Caco-2 (cell line): ENCODE measurements at regions not wholly inside any gene's neighbourhood (a gene's known extent, or its start where the extent isn't known, plus 50 kb on each side); places are given as distances from the start of the nearest gene placed in this dataset.

Experiments used
- BruUV-seq: library from RNA; stranded (reverse); fragments of 400-500 nt; replicated peaks from 2 replicates; lab custom pipeline; 2021; lab: Mats Ljungman, UMichigan
- CTCF ChIA-PET: fragments of 300-600 bp; sonication (Branson Sonifier 250); formaldehyde crosslinking; loops from one replicate; lab custom pipeline; 2022; ENCODE audit warnings: antibody characterized with exemption; lab: Charles Lee
- POLR2A ChIA-PET: fragments of 300-600 bp; sonication (Branson Sonifier 250); formaldehyde crosslinking; loops from one replicate; lab custom pipeline; 2022; ENCODE audit warnings: antibody characterized with exemption; lab: Charles Lee
- DNase-seq, 2 experiments: peaks; one replicate each; pipeline versions ENCODE4 v3.0.0 to v3.0.0-alpha.2; 2020 to 2022
- H3K27me3 ChIP-seq: replicated peaks from 2 replicates; pipeline ENCODE4 v1.6.0; 2011; ENCODE audit warnings: low read length; ENCODE audit not compliant: control insufficient read depth, insufficient read depth
- H3K36me3 ChIP-seq: 2 replicates; pipeline ENCODE4 v1.5.1; 2011; ENCODE audit warnings: low read length; ENCODE audit not compliant: control insufficient read depth, insufficient read depth
- H3K4me1 ChIP-seq: fragments of 250-450 bp; sonication (Bioruptor Pico); 2 replicates; pipeline ENCODE4 v1.5.1; 2020; ENCODE audit warnings: mild to moderate bottlenecking
- H3K4me3 ChIP-seq: 2 replicates; pipeline ENCODE4 v1.5.1; 2011; ENCODE audit warnings: low read depth, mild to moderate bottlenecking, control low read depth, low read length
- H3K9me3 ChIP-seq: fragments of 250-450 bp; sonication (Bioruptor Pico); 2 replicates; pipeline ENCODE4 v1.5.1; 2020; ENCODE audit warnings: mild to moderate bottlenecking, moderate library complexity
- H3K27ac Mint-ChIP-seq: one replicate; pipeline ENCODE4 v1.8.0; 2022; ENCODE audit warnings: mixed read lengths; ENCODE audit not compliant: unreplicated experiment
- H3K27me3 Mint-ChIP-seq: one replicate; pipeline ENCODE4 v1.8.0; 2022; ENCODE audit warnings: mixed read lengths; ENCODE audit not compliant: insufficient read depth, unreplicated experiment
- H3K36me3 Mint-ChIP-seq: one replicate; pipeline ENCODE4 v1.8.0; 2022; ENCODE audit warnings: mild to moderate bottlenecking, mixed read lengths; ENCODE audit not compliant: insufficient read depth, unreplicated experiment
- H3K4me1 Mint-ChIP-seq: one replicate; pipeline ENCODE4 v1.8.0; 2022; ENCODE audit warnings: low read depth, mixed read lengths; ENCODE audit not compliant: unreplicated experiment
- H3K4me3 Mint-ChIP-seq: one replicate; pipeline ENCODE4 v1.8.0; 2022; ENCODE audit warnings: mild to moderate bottlenecking, moderate library complexity, mixed read lengths; ENCODE audit not compliant: unreplicated experiment
- H3K9me3 Mint-ChIP-seq: one replicate; pipeline ENCODE4 v1.8.0; 2022; ENCODE audit warnings: mixed read lengths; ENCODE audit not compliant: unreplicated experiment
- intact Hi-C: fragments of 100-400 bp; cut with micrococcal nuclease; formaldehyde crosslinking; loops from one replicate; pipeline ENCODE4 v1.10.0; 2022; ENCODE audit not compliant: unreplicated experiment
- TF ChIP-seq, protein P1 (sequence below), 2 experiments: fragments of 200-600 bp in 1 of 2; IDR thresholded peaks; 1 replicate in 1 of 2; 2 replicates in 1 of 2; pipeline versions ENCODE4 v1.5.1 to v1.8.0; 2011 to 2022; ENCODE audit warnings: antibody characterized with exemption in 1 of 2, control low read depth in 1 of 2, inconsistent platforms in 1 of 2, low read depth in 1 of 2, low read length in 1 of 2, mild to moderate bottlenecking in 1 of 2, moderate library complexity in 1 of 2; ENCODE audit not compliant: insufficient read depth in 1 of 2, severe bottlenecking in 1 of 2, unreplicated experiment in 1 of 2

DNA sequence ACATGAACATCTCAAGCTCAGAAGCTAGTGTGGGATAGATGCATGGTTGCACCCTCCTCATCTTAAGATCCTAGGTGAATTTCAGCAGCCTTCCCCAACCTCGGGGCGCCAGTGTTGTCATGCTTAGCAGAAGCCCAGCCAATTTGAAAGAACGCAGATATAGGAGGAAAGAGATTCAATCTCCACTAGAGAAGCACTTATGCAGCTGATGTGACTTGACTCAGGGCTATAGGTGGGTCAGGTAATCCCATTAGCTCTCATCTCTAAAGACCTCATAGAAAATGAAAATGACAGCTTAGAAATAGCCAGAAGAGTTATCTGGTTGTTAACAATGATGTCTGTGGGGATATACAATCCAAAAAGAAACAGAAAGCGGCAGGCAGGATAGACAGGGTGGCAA lies 310.5 kb downstream of the GPAM start:
- no peaks in the 10 kb centered on the region for H3K36me3 Mint-ChIP-seq
- DNase-seq, result no peak
- H3K27ac Mint-ChIP-seq, result no peak overlapping the region
- peaks cover 5% of the 10 kb centered on the region for H3K9me3 Mint-ChIP-seq
- H3K4me1 Mint-ChIP-seq, result no peaks in the 10 kb centered on the region
- no TSS peak for BruUV-seq
- H3K9me3 ChIP-seq, result peaks cover 4% of the 10 kb centered on the region
- no peak overlapping the region for H3K4me3 ChIP-seq
- TF ChIP-seq, protein P1, sequence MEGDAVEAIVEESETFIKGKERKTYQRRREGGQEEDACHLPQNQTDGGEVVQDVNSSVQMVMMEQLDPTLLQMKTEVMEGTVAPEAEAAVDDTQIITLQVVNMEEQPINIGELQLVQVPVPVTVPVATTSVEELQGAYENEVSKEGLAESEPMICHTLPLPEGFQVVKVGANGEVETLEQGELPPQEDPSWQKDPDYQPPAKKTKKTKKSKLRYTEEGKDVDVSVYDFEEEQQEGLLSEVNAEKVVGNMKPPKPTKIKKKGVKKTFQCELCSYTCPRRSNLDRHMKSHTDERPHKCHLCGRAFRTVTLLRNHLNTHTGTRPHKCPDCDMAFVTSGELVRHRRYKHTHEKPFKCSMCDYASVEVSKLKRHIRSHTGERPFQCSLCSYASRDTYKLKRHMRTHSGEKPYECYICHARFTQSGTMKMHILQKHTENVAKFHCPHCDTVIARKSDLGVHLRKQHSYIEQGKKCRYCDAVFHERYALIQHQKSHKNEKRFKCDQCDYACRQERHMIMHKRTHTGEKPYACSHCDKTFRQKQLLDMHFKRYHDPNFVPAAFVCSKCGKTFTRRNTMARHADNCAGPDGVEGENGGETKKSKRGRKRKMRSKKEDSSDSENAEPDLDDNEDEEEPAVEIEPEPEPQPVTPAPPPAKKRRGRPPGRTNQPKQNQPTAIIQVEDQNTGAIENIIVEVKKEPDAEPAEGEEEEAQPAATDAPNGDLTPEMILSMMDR (IDR thresholded peaks at IDR 0.05; ENCODE audit: insufficient read depth in 1 of 2, low read depth in 1 of 2, low read length in 1 of 2, severe bottlenecking in 1 of 2, unreplicated experiment in 1 of 2), result no peak
- H3K27me3 ChIP-seq, result no peaks in the 10 kb centered on the region; the same call in 1 of the 2 replicates
- H3K4me1 ChIP-seq, result no peaks in the 10 kb centered on the region
- CTCF ChIA-PET, result no interaction called here
- intact Hi-C loops, result no loop called here
- POLR2A ChIA-PET, result no interaction called here
- no peaks in the 10 kb centered on the region for H3K36me3 ChIP-seq
- peaks cover 8% of the 10 kb centered on the region for H3K27me3 Mint-ChIP-seq
- no peak overlapping the region for H3K4me3 Mint-ChIP-seq

GRCh38 chr10:111873621-111874135 lies 309.9 kb downstream of the GPAM start:
- ChIA-PET POLR2A (no interaction called here), CTCF (no interaction called here)
- no peak for DNase-seq
- Histone ChIP-seq H3K4me1 (no peaks in the 10 kb centered on the region), H3K9me3 (peaks cover 7% of the 10 kb centered on the region), H3K27me3 (no peaks in the 10 kb centered on the region; the same call in 1 of the 2 replicates), H3K36me3 (no peaks in the 10 kb centered on the region), H3K4me3 (no peak overlapping the region)
- intact Hi-C loops, result no loop called here
- H3K9me3 Mint-ChIP-seq, result peaks cover 12% of the 10 kb centered on the region
- TF ChIP-seq, protein P1 (IDR thresholded peaks at IDR 0.05; ENCODE audit: insufficient read depth in 1 of 2, low read depth in 1 of 2, low read length in 1 of 2, severe bottlenecking in 1 of 2, unreplicated experiment in 1 of 2), result no peak
- no TSS peak for BruUV-seq
- H3K36me3 Mint-ChIP-seq, result no peaks in the 10 kb centered on the region
- H3K27ac Mint-ChIP-seq, result no peak overlapping the region
- peaks cover 8% of the 10 kb centered on the region for H3K27me3 Mint-ChIP-seq
- no peaks in the 10 kb centered on the region for H3K4me1 Mint-ChIP-seq
- H3K4me3 Mint-ChIP-seq, result no peak overlapping the region

DNA sequence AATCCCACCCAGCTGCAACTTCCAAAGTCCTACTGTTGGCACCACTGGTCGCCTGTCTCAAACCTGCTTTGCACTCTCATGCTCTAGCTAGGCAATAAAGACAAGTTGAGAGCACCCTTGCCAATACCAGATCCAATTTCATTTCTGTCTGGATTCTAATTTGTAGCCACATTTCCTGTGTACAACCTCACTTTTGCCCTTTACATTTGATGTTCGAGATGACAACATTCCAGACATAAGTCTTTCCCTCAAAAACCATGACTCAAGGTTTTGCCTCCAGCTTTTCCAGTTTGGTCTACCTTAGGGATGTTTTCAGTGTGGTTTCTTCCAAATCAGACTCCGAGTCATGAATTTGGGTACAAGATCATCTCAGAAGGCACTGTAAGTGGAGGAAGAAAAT lies 309.0 kb downstream of the GPAM start:
- intact Hi-C loops, result no loop called here
- H3K27me3 Mint-ChIP-seq, result peaks cover 8% of the 10 kb centered on the region

More for the DNA sequence above, 309.0 kb downstream of the GPAM start:
- ChIA-PET POLR2A (no interaction called here), CTCF (no interaction called here)
- TF ChIP-seq, protein P1 (IDR thresholded peaks at IDR 0.05; ENCODE audit: insufficient read depth in 1 of 2, low read depth in 1 of 2, low read length in 1 of 2, severe bottlenecking in 1 of 2, unreplicated experiment in 1 of 2), result no peak
- no TSS peak for BruUV-seq
- H3K36me3 Mint-ChIP-seq, result no peaks in the 10 kb centered on the region
- no peaks in the 10 kb centered on the region for H3K4me1 ChIP-seq
- no peak overlapping the region for H3K4me3 ChIP-seq
- H3K4me3 Mint-ChIP-seq, result no peak overlapping the region
- no peaks in the 10 kb centered on the region; the same call in 1 of the 2 replicates for H3K27me3 ChIP-seq
- DNase-seq, result no peak
- no peak overlapping the region for H3K27ac Mint-ChIP-seq
- no peaks in the 10 kb centered on the region for H3K4me1 Mint-ChIP-seq
- H3K9me3 ChIP-seq, result peaks cover 7% of the 10 kb centered on the region
- H3K36me3 ChIP-seq, result no peaks in the 10 kb centered on the region
- peaks cover 14% of the 10 kb centered on the region for H3K9me3 Mint-ChIP-seq
